Right lobe of liver (tissue), 6 donors: ENCODE measurements at regions not wholly inside any gene's neighbourhood (a gene's known extent, or its start where the extent isn't known, plus 50 kb on each side); places are given as distances from the start of the nearest gene placed in this dataset.

Source experiments
- ATAC-seq, 4 donors: fragments of 200-7000 bp; cut with Tn5 transposase; one replicate each; pipeline ENCODE4 v1.9.1; 2020; ENCODE audit warnings: mild to moderate bottlenecking in 4 of 4, moderate library complexity in 4 of 4
- DNase-seq, 3 donors: peaks; one replicate each; pipeline ENCODE4 v3.0.0-alpha.2; 2020
- H3K27ac ChIP-seq, 3 donors: fragments of 200-600 bp; one replicate each; pipeline ENCODE4 v1.8.0; 2022
- H3K27me3 ChIP-seq, 2 donors: fragments of 200-600 bp; one replicate each; pipeline ENCODE4 v1.8.0; 2022
- H3K36me3 ChIP-seq, 4 donors: fragments of 200-600 bp; sonication (generic) in 1 of 4; one replicate each; pipeline versions ENCODE4 v1.5.1 to v1.8.0; 2017 to 2022; ENCODE audit warnings: control low read depth in 1 of 4
- H3K4me1 ChIP-seq, 4 donors: fragments of 200-600 bp; sonication (generic) in 1 of 4; one replicate each; pipeline versions ENCODE4 v1.5.1 to v1.8.0; 2017 to 2022; ENCODE audit warnings: control low read depth in 1 of 4
- H3K4me3 ChIP-seq, 3 donors: fragments of 200-600 bp; one replicate each; pipeline ENCODE4 v1.8.0; 2022
- H3K9me3 ChIP-seq, 4 donors: fragments of 200-600 bp; sonication (generic) in 1 of 4; one replicate each; pipeline versions ENCODE4 v1.5.1 to v1.8.0; 2017 to 2022; ENCODE audit warnings: control low read depth in 1 of 4
- POLR2A ChIP-seq: fragments of 450-650 bp; IDR thresholded peaks from one replicate; pipeline ENCODE4 v1.6.1; 2017; ENCODE audit warnings: antibody characterized with exemption, mild to moderate bottlenecking
- WGBS: methylation state at CpG from one replicate; pipeline ENCODE4 v1.1.6; 2018; ENCODE audit warnings: low coverage, low lambda C conversion rate; ENCODE audit not compliant: insufficient coverage; ENCODE audit errors: missing lambda C conversion rate; 5-methylcytosine and 5-hydroxymethylcytosine counted together
- intact Hi-C, 2 donors: fragments of 100-400 bp; cut with DNase I; formaldehyde crosslinking; loops; one replicate each; pipeline versions ENCODE4 v1.11.2 to v1.14.1; 2022
- TF ChIP-seq, protein P1 (sequence below), 4 donors: fragments of 200-600 bp in 3 of 4; fragments of 450-650 bp in 1 of 4; IDR thresholded peaks; one replicate each; pipeline versions ENCODE4 v1.5.1 to v1.8.0; 2016 to 2022; ENCODE audit warnings: antibody characterized with exemption in 4 of 4, mild to moderate bottlenecking in 2 of 4
- donor health status: DM: no; HTN: yes; CAD: no.
- donor health status: DM: no; HTN: no; CAD: no.
- donor health status: DM: no; HTN: no; CAD: no.
- donor health status: DM: no; HTN: yes; CAD: no.
- donor health status: DM: no; HTN: yes; CAD: no.

GRCh38 chr18:23342506-23342905 is 110.6 kb upstream of the RIOK3 start:
- DNase-seq (no peak), ATAC-seq (no peak)
- Histone ChIP-seq H3K9me3 (no peaks in the 10 kb centered on the region), H3K36me3 (no peaks in the 10 kb centered on the region), H3K27ac (no peak overlapping the region), H3K4me1 (no peaks in the 10 kb centered on the region), H3K27me3 (no peaks in the 10 kb centered on the region), H3K4me3 (no peak overlapping the region)
- intact Hi-C loops: no loop called here
- TF ChIP-seq, protein P1, sequence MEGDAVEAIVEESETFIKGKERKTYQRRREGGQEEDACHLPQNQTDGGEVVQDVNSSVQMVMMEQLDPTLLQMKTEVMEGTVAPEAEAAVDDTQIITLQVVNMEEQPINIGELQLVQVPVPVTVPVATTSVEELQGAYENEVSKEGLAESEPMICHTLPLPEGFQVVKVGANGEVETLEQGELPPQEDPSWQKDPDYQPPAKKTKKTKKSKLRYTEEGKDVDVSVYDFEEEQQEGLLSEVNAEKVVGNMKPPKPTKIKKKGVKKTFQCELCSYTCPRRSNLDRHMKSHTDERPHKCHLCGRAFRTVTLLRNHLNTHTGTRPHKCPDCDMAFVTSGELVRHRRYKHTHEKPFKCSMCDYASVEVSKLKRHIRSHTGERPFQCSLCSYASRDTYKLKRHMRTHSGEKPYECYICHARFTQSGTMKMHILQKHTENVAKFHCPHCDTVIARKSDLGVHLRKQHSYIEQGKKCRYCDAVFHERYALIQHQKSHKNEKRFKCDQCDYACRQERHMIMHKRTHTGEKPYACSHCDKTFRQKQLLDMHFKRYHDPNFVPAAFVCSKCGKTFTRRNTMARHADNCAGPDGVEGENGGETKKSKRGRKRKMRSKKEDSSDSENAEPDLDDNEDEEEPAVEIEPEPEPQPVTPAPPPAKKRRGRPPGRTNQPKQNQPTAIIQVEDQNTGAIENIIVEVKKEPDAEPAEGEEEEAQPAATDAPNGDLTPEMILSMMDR (IDR thresholded peaks at IDR 0.05): no peak
- TF ChIP-seq POLR2A: no peak
- WGBS: 91% methylated on average over 1 of the region's 1 CpG

DNA sequence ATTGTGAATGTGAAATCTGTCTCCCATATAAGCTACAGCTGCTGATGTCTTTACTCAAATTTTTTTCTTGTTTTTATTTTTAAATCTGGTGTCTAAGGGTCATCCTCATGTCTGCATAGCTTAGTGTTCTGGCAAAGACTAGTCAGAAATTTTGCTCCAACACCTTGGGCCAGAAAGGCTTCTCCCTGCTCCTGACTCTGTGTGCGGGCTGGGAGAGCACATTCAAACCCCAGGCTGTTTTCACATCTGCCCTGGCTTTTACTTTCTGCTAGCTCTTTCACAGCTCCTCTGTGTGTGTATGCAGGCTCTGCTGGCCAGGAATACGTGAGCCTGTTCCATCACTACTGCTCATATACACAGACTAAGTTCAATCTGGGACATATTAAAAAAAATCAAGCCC is 102.9 kb upstream of the RIOK3 start:
- no peak for DNase-seq
- ATAC-seq: no peak
- peaks cover 0 to under 1% (median 0%) of the 10 kb centered on the region in 4 donors for H3K4me1 ChIP-seq
- WGBS: 76% methylated on average over 2 of the region's 2 CpGs
- TF ChIP-seq, protein P1 (IDR thresholded peaks at IDR 0.05): no peak
- no peak for TF ChIP-seq POLR2A
- H3K36me3 ChIP-seq: no peaks in the 10 kb centered on the region
- H3K4me3 ChIP-seq: no peak overlapping the region
- no peaks in the 10 kb centered on the region for H3K27me3 ChIP-seq
- H3K27ac ChIP-seq: no peak overlapping the region
- intact Hi-C loops: no loop called here
- no peaks in the 10 kb centered on the region for H3K9me3 ChIP-seq

- Histone ChIP-seq H3K27me3 (no peaks in the 10 kb centered on the region), H3K4me1 (peaks cover 0 to 13% (median 2%) of the 10 kb centered on the region in 4 donors), H3K27ac (no peak overlapping the region), H3K4me3 (no peak overlapping the region), H3K36me3 (no peaks in the 10 kb centered on the region), H3K9me3 (no peaks in the 10 kb centered on the region)
- WGBS: 83% methylated on average over 4 of the region's 4 CpGs
- DNase-seq (no peak), ATAC-seq (no peak)
- no peak for TF ChIP-seq POLR2A
- TF ChIP-seq, protein P1 (IDR thresholded peaks at IDR 0.05): no peak
- intact Hi-C loops: no loop called here
Observed at GRCh38 chr18:23351521-23351920, 101.6 kb upstream of the RIOK3 start.

DNA sequence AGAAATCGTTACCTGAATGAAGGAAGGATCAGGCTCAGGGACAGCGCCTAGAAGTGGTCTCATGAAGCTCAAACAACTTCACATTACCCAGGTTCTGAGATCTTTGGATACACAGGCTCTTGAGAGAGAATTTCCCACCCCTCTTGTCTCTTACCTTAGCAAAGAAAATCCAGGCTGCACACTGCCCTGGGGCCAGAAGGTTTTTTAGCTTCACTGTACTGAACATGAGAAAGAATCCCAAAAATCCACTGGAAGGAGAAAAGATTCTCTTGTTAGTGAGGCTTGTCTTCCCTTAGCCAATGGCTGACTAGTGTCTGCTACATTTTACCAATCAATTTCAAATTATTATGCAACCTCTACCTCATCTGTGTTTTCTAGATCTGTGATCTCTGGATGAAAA is 101.0 kb upstream of the RIOK3 start:
- H3K27me3 ChIP-seq: no peaks in the 10 kb centered on the region
- no peak overlapping the region for H3K4me3 ChIP-seq
- ATAC-seq (no peak), DNase-seq (no peak)
- intact Hi-C loops: no loop called here
- no peaks in the 10 kb centered on the region for H3K36me3 ChIP-seq
- no peaks in the 10 kb centered on the region for H3K9me3 ChIP-seq
- H3K27ac ChIP-seq: no peak overlapping the region
- TF ChIP-seq, protein P1 (IDR thresholded peaks at IDR 0.05): no peak
- no peak for TF ChIP-seq POLR2A
- peaks cover 0 to 19% (median 5%) of the 10 kb centered on the region in 4 donors for H3K4me1 ChIP-seq
- WGBS: no CpG with 5 or more reads among the region's 2 CpGs

GRCh38 chr18:23353459-23353858 is 99.6 kb upstream of the RIOK3 start:
- Histone ChIP-seq H3K36me3 (no peaks in the 10 kb centered on the region), H3K4me1 (peaks cover 0 to 33% (median 11%) of the 10 kb centered on the region in 4 donors), H3K27ac (no peak overlapping the region), H3K9me3 (no peaks in the 10 kb centered on the region), H3K4me3 (no peak overlapping the region), H3K27me3 (no peaks in the 10 kb centered on the region)
- WGBS: 61% methylated on average over 3 of the region's 3 CpGs
- TF ChIP-seq, protein P1 (IDR thresholded peaks at IDR 0.05): no peak
- no peak for TF ChIP-seq POLR2A
- intact Hi-C loops: no loop called here
- DNase-seq (no peak), ATAC-seq (no peak)
